Stomach (tissue), 4 donors: ENCODE measurements at regions not wholly inside any gene's neighbourhood (a gene's known extent, or its start where the extent isn't known, plus 50 kb on each side); places are given as distances from the start of the nearest gene placed in this dataset.
"Not testable (repeated sequence)": the region's sequence is repeated elsewhere in the genome, so short reads cannot be mapped to it uniquely, and the experiment has no call there.

Experiments
- EP300 ChIP-seq: sonication (generic); formaldehyde crosslinking; IDR thresholded peaks from one replicate; pipeline ENCODE4 v1.6.1; 2017; ENCODE audit warnings: antibody characterized with exemption
- POLR2A ChIP-seq, 4 donors: fragments of 450-650 bp; IDR thresholded peaks; one replicate each; pipeline ENCODE4 v1.6.1; 2016; ENCODE audit warnings: antibody characterized with exemption in 4 of 4, control low read depth in 2 of 4, mild to moderate bottlenecking in 1 of 4, moderate library complexity in 1 of 4
- POLR2AphosphoS5 ChIP-seq, 3 donors: sonication (generic); formaldehyde crosslinking; IDR thresholded peaks; one replicate each; pipeline ENCODE4 v1.6.1; 2016; ENCODE audit warnings: antibody characterized with exemption in 3 of 3
- TF ChIP-seq, protein P1 (sequence below), 7 experiments: fragments of 450-650 bp in 4 of 7; fragments of 200-600 bp in 3 of 7; sonication (generic) in 3 of 7; IDR thresholded peaks; one replicate each; pipeline ENCODE4 v1.5.1; 2016 to 2019; ENCODE audit warnings: antibody characterized with exemption in 7 of 7, control low read depth in 2 of 7, mild to moderate bottlenecking in 1 of 7

DNA sequence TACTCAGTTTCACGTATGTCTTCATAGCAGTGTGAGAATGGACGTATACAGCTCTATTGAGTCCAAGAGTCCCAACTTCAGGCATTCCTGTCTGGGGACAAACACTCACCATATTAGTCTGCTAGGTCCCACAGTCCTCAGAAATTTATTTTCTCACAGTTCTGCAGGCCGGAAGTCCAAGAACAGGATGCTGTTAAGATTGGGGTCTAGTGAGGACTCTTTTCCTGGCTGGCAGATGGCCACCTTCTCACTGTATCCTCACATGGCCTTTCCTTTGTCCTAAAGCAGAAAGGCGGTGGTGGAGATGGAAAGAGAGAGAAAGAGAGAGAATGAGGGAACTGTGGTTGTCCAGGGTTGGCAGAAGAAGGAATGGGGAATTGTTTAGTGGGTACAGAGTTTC, 82.0 kb upstream of the PRKX start:
- TF ChIP-seq, protein P1, sequence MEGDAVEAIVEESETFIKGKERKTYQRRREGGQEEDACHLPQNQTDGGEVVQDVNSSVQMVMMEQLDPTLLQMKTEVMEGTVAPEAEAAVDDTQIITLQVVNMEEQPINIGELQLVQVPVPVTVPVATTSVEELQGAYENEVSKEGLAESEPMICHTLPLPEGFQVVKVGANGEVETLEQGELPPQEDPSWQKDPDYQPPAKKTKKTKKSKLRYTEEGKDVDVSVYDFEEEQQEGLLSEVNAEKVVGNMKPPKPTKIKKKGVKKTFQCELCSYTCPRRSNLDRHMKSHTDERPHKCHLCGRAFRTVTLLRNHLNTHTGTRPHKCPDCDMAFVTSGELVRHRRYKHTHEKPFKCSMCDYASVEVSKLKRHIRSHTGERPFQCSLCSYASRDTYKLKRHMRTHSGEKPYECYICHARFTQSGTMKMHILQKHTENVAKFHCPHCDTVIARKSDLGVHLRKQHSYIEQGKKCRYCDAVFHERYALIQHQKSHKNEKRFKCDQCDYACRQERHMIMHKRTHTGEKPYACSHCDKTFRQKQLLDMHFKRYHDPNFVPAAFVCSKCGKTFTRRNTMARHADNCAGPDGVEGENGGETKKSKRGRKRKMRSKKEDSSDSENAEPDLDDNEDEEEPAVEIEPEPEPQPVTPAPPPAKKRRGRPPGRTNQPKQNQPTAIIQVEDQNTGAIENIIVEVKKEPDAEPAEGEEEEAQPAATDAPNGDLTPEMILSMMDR (IDR thresholded peaks at IDR 0.05) = not testable (repeated sequence)
- not testable (repeated sequence) for TF ChIP-seq EP300; POLR2A (IDR thresholded peaks at IDR 0.05); POLR2AphosphoS5 (IDR thresholded peaks at IDR 0.05)
